GM18505 (cell line): ENCODE measurements at regions not wholly inside any gene's neighbourhood (a gene's known extent, or its start where the extent isn't known, plus 50 kb on each side); places are given as distances from the start of the nearest gene placed in this dataset.

ENCODE experiments used
- ATAC-seq: cut with Tn5 transposase; IDR thresholded peaks from one replicate; pipeline ENCODE4 v1.9.1; 2021; ENCODE audit not compliant: unreplicated experiment
- POLR2A ChIP-seq: IDR thresholded peaks from 4 replicates; pipeline ENCODE4 v1.6.1; 2011; ENCODE audit warnings: borderline replicate concordance; ENCODE audit not compliant: insufficient read depth, insufficient read length; ENCODE audit errors: extremely low read depth

DNA sequence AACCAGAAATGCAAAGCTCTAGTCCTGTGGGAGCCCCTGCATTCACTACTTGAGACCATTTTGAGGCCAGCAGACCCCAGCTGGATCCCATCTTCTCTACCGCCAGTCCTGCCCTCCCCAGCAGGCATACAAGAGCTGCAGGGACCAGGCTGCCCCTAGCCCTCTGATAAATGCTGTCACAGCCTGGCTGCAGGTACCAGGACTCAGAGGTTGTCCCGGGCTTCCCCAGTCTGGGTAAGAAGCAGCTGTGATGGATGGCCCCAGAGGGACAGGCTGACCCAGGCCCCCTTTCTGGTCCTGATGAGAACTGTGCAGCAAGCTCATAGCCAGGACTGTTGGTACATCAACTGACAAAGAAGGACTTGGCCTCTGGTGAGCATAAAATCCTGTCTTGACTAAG, 132.9 kb upstream of the APCDD1 start:
- no peak for ATAC-seq
- TF ChIP-seq POLR2A = no peak

DNA sequence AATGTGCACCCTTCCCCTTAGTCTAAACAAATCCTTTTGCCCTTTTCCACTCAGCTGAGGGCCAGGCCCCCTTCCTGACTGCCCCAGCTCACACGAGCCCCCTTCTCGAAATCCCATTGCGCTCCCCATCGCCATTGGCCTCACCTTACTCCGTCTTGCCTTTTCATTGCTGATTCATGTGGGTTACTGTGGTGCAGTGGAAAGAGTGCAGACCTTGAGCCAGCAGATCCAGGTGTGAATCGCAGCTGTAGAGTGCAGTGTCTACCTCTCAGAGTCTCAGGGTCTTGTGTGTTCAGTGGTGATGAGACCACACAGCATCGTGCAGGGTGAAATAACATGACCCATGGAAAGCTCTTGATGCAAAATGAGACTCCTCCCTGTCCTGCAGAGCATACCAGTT, 132.4 kb upstream of the APCDD1 start:
- TF ChIP-seq POLR2A = no peak
- no peak for ATAC-seq

DNA sequence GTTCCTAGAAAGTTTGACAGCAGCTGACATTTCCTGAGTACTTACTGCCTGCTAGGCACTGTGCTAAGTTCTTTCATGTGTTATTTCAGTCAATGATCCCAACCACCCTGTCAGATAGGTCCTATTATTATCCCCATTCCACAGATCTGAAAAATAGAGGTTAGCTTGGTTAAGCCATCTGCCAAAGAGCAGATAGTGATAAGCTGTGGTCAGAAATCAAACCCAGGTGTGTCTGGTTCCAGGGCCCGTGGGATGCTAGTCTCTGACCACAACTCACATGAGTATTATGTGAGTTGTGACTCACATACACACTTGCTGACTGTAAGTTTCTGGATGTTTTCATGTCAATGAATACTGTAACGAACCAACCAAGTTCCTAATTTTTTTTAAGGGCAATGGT, 132.0 kb upstream of the APCDD1 start:
- no peak for TF ChIP-seq POLR2A
- no peak for ATAC-seq

DNA sequence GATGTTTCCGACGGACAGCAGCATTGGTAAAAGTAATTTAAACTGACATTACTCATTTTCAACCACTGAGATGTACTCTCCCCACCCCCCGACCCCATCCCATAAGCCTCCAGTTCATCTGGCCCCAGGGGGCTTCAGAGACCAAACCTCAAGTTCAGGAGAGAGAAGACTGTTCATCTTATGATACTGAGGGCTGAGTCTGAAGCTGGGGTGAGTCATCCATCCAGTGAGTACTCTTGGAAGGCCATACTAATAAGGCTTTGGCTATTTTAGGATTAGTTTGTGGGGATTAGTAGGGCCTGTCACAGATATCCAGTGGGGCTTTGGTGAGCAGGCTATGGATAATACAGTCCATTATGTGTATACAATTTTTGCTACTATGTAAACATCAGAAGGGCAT, 125.3 kb upstream of the APCDD1 start:
- TF ChIP-seq POLR2A = no peak
- no peak for ATAC-seq

DNA sequence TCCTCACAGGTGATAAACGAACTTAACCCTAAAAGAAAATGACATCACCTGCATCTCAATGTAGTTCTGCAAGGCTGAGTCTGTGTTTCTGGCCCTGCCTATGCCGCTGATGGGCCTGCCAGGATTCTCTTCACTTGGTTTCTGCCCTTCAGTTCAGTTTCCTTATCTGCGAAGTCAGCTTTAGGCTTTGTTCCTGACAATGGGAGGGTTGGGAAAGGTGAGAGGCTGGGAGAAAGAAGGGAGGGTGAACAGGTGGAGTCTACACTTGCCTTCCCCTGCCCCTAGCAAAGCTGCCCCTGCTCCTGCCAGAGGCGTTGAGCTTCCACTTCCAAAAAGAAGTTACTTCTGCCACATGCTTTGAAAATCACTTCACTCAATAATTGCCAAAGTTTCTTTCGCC, 124.0 kb upstream of the APCDD1 start:
- no peak for TF ChIP-seq POLR2A
- no peak for ATAC-seq

DNA sequence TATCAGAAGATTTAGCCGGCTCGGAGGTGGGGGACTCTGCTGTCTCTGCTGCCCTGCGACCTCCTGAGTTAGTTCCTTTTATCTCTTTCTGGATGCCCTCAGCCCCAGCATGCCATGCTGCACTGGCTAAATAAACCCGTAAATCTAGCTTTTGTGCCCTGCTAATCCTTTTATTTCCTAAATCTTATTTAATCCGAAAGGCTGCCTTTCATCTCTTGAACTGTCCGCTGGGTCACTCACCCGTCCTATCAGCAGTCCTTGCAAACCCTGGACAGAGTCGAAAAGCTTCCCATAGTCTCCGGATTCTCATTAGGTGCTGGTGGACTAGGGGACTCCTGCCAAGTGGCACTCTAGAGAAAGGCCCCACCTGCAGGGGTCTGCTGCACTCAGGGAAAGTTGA, 122.0 kb upstream of the APCDD1 start:
- ATAC-seq = no peak
- TF ChIP-seq POLR2A = no peak

DNA sequence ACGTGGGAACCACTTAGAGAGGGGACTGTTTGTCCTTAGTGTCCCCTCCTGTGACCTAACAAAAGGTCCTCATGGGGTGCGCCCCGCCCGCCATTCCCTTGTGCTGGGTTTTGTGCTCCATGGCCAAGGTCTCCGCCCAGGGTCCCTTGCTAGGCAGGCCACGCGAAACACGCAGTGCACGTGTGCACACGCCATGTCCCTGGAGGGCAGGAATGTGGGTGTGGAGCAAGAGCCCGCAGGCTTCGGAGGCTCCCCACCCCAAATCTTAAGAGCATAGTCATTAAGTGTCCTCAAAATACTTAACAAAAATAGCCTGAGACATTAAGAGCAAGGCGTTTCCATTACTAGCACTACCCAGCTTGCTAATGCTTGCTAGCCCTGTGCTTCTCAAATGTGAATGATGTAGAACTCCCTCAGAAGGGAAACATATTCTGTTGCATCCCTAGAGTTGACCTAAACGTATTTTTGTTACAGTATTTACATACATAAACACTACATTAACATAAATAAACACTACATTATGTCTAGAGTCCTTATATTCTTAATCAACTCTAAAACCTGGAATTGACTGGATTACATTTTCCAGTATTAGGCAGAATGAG, 117.6 kb upstream of the APCDD1 start:
- no peak for TF ChIP-seq POLR2A
- ATAC-seq = no peak

DNA sequence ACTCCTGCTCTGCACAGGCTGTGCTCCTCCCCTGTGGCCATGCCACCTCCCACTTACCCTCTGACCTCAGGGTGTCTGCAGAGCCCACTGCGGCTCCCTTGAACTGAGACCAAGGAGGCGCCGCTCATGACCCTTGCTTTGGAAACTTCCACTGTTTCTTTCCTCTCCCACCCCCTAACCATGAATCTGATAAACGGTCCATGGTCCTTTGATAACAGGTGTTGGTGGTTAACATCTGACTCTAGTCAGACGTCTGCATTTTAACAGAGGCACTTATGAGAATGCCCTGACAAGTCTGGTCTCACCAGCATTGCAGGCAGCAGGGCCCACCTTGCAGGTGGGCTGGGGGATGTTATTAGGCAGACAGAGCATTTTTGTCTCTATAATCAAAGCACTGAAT, 113.6 kb upstream of the APCDD1 start:
- no peak for TF ChIP-seq POLR2A

DNA sequence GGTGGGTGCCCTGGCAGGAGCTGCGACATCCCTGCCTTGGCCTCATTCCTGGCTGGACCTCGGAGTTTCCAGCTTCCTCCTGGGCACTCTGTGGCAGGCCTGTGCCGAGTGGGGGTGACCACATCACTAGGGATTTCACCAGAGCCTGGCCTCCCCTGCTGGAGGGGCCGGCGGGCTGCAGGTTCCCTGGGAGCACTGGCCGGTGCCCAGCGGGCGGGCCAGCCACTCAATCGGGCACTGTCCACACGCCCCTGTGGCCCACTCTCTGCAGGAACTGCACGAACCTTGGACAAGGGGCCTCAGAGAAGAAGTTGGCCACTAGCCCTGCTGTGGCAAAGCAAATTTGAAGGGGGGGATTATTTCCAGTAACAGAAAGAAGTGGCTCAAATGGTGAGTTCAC, 110.7 kb upstream of the APCDD1 start:
- ATAC-seq = no peak
- TF ChIP-seq POLR2A = no peak

More for the DNA sequence above, 113.6 kb upstream of the APCDD1 start:
- no peak for ATAC-seq

DNA sequence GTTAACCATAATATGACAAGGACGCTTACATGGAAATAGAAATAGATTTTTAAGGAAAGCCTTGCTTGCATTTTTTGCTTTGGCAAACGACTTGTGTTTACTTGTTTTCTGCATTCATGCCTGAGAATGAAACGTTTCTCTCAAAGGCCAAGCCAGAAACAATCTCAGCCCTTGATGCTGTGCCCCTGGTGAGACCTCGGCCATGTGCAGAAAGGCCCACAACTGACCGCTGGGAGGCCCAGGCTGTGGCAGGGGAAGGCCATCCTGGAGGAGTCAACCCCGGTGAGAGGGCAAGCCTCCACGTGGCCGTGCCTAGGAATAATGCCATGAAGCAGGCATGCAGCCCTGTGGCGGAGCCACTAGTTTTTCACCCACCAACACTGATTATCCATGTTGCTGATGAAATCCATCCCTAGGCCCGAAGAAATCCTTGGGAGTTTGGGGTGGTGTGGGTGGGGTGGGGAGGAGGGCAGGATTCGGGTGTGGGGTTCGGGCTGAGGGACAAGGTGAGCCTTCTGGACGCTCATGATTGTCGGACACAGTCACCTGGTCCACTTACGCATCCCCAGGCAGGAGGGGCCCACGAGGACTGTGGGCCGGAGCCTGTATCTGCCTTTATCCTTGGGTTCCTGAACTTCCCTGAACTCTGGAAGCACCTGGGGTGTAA, 107.6 kb upstream of the APCDD1 start:
- ATAC-seq = no peak
- no peak for TF ChIP-seq POLR2A

DNA sequence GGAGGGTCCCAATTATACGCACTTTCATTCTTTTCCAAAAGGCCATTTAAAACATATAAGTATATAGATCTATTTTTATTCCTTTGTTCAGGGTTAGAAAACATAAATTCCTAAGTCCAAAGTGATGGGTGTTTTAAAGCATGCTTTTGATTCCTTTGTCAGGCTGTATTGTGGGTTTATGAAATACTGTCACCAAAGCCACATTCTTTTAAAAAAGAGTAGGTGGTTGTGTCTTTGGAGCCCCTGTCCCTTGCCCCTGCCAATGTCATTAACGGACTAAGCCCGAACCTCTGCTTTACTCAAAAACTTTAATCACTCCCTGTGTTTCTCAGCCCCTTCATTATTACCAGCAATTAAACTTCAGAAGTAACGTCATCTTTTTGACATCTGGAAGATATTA, 104.9 kb upstream of the APCDD1 start:
- TF ChIP-seq POLR2A = no peak
- ATAC-seq = no peak

DNA sequence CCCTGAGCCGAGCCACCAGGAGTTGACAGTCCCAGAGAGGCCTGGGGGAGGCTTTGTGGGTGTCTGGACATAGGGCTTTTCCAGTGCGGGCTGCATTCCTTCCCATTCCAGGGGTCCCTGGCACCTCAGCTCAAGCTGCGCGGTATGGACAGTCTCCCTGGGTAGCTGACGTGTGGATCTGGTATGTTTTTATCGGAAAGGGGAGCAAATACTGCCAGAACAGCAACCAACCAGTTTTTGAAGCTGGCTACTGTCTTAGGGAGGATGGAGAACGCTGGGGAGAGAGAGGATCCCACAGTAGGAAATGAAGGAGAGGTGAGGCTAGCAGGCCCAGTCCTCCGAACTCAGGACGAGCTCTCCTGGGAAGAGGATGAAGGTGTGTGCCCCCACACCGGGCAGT, 103.8 kb upstream of the APCDD1 start:
- TF ChIP-seq POLR2A = no peak
- no peak for ATAC-seq

DNA sequence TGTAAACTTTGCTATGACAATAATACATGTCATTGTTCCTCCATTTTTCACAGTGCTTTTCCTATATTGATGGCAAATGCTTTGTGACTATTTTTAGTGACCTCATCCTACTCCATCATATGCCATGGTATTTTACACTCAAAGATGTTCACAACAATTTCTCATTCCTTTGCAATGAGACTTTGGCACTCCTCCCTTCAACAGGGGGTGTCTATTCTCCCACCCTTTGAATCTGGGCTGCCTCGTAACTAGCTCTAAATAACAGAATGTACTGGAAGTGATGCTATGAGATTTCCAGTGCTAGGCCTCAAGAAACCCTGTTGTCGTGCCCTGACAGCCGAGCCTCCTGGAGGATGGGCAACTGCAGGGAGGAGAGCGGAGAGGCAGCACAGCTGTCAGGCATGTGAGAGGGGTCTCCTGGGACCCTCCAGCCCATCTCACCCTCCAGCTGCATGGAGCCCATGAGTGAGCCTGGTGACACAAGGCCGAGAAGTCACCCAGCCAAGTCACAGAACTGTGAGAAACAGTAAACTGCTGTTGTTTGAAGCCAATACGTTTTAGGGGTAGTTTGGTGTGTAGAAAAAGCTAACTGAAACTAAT, 103.1 kb upstream of the APCDD1 start:
- no peak for TF ChIP-seq POLR2A
- ATAC-seq = no peak

DNA sequence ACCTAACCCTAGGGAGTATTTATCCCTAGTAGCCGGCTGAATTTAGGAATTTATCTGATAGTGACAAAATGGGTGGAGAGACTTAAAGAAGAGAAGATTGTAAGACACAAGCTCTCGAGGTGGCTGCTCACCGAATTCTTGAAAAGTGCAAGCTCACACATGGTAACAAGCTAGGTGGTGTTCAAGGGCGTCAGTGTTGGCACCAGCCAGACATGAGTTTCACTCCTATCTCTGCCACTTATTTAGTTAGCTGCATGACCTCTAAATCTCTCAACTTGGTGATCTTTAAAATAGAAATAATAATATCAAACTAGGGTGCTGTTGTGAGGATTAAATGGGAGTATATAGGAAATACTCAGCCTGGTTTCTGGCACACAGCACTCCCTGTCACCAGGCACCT, 102.6 kb upstream of the APCDD1 start:
- TF ChIP-seq POLR2A = no peak
- ATAC-seq = no peak
